ENCODE measurements at regions not wholly inside any gene's neighbourhood (a gene's known extent, or its start where the extent isn't known, plus 50 kb on each side); places are given as distances from the start of the nearest gene placed in this dataset.

DNA sequence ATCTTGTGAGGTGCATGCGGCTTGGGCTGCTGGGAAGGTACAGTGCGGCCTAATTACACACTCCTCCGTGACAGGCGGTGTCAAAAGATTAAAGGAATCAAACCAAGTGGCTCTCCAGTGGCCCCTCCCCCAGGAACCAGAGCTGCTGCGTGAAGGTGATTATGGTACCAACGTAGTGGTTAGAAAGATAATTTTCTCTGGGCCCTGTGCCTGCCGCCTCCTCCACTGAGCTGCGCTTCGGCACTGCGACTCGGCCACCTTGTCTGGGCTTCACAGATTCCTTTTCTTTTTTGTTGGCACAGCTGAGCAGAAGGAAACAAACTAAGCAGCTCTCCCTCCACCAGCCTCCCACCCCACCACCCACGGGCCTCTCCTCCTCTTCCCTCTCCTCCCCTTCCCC, 113.2 kb upstream of the SDK2 start:
- Histone ChIP-seq H3K9me3 (ENCODE audit: control insufficient read depth in 1 of 2, insufficient read depth in 1 of 2, low read length in 2 of 2) (peaks cover 0 to 11% of the 10 kb centered on the region in 2 experiments), H3K27me3 (ENCODE audit: control insufficient read depth in 1 of 2, insufficient read depth in 2 of 2, low read length in 2 of 2) (no peaks in the 10 kb centered on the region), H3K4me3 (ENCODE audit: low read length) (no peak overlapping the region), H3K4me1 (ENCODE audit: insufficient read depth, low read length) (peaks cover 14% of the 10 kb centered on the region), H3K27ac (ENCODE audit: low read depth in 1 of 2, low read length in 2 of 2) (no peak overlapping the region), H3K36me3 (ENCODE audit: insufficient read depth, low read length) (no peaks in the 10 kb centered on the region)
- TF ChIP-seq, protein P1, sequence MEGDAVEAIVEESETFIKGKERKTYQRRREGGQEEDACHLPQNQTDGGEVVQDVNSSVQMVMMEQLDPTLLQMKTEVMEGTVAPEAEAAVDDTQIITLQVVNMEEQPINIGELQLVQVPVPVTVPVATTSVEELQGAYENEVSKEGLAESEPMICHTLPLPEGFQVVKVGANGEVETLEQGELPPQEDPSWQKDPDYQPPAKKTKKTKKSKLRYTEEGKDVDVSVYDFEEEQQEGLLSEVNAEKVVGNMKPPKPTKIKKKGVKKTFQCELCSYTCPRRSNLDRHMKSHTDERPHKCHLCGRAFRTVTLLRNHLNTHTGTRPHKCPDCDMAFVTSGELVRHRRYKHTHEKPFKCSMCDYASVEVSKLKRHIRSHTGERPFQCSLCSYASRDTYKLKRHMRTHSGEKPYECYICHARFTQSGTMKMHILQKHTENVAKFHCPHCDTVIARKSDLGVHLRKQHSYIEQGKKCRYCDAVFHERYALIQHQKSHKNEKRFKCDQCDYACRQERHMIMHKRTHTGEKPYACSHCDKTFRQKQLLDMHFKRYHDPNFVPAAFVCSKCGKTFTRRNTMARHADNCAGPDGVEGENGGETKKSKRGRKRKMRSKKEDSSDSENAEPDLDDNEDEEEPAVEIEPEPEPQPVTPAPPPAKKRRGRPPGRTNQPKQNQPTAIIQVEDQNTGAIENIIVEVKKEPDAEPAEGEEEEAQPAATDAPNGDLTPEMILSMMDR (IDR thresholded peaks at IDR 0.05) = no peak
- H3K27me3 Mint-ChIP-seq = no peaks in the 10 kb centered on the region
- ATAC-seq (ENCODE audit: poor library complexity) (peak; percentile 32), DNase-seq (no peak)
- no peaks in the 10 kb centered on the region for H3K36me3 Mint-ChIP-seq (ENCODE audit: low read depth)
- intact Hi-C loops (cut with DNase I, micrococcal nuclease) = no loop called here
- H3K9me3 Mint-ChIP-seq = no peaks in the 10 kb centered on the region
- H3K4me1 Mint-ChIP-seq (ENCODE audit: low read depth) = peaks cover 30% of the 10 kb centered on the region
- no peak overlapping the region for H3K27ac Mint-ChIP-seq
- POLR2A ChIA-PET = interaction anchor here (1.2 kb wide), 1 partner anchor 70 kb away, joined by 3 read pairs; no protein-coding TSS in a partner anchor
- CTCF ChIA-PET = no interaction called here
- H3K4me3 Mint-ChIP-seq = no peak overlapping the region

DNA sequence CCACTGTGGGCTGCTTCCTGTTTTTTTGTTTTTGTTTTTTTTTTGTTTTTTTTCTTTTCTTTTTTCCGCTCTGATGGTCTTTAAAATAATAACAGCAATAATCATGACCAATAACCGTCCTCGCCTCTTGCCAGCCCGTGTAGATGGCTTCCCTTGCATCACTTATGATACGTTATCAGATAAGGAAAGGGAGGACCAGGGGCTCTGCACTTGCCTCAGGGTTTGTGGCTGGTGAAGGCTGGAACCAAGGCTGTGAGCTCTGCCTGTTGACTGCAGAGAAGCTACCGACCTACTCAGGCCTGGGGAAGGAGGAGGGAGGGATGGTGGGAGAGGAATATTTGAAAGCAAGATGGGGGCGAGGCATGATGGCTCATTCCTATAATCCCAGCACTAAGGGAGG, 114.0 kb upstream of the SDK2 start:
- Histone ChIP-seq H3K36me3 (ENCODE audit: insufficient read depth, low read length) (no peaks in the 10 kb centered on the region), H3K27ac (ENCODE audit: low read depth in 1 of 2, low read length in 2 of 2) (no peak overlapping the region), H3K4me3 (ENCODE audit: low read length) (no peak overlapping the region), H3K4me1 (ENCODE audit: insufficient read depth, low read length) (peaks cover 14% of the 10 kb centered on the region), H3K9me3 (ENCODE audit: control insufficient read depth in 1 of 2, insufficient read depth in 1 of 2, low read length in 2 of 2) (peaks cover 0 to 11% of the 10 kb centered on the region in 2 experiments), H3K27me3 (ENCODE audit: control insufficient read depth in 1 of 2, insufficient read depth in 2 of 2, low read length in 2 of 2) (no peaks in the 10 kb centered on the region)
- Mint-ChIP-seq H3K27me3 (no peaks in the 10 kb centered on the region), H3K9me3 (no peaks in the 10 kb centered on the region), H3K27ac (peak overlapping the region; percentile 82), H3K36me3 (ENCODE audit: low read depth) (no peaks in the 10 kb centered on the region), H3K4me3 (no peak overlapping the region), H3K4me1 (ENCODE audit: low read depth) (peaks cover 30% of the 10 kb centered on the region)
- ChIA-PET CTCF (interaction anchor here (0.7 kb wide), 1 partner anchor 329 kb away, joined by 3 read pairs; no protein-coding TSS in a partner anchor), POLR2A (interaction anchor here (1.4 kb wide), 1 partner anchor 36 kb away, joined by 4 read pairs; no protein-coding TSS in a partner anchor)
- intact Hi-C loops (cut with DNase I, micrococcal nuclease) = no loop called here
- TF ChIP-seq, protein P1 (IDR thresholded peaks at IDR 0.05) = no peak
- ATAC-seq (ENCODE audit: poor library complexity) = no peak
- no peak for DNase-seq

DNA sequence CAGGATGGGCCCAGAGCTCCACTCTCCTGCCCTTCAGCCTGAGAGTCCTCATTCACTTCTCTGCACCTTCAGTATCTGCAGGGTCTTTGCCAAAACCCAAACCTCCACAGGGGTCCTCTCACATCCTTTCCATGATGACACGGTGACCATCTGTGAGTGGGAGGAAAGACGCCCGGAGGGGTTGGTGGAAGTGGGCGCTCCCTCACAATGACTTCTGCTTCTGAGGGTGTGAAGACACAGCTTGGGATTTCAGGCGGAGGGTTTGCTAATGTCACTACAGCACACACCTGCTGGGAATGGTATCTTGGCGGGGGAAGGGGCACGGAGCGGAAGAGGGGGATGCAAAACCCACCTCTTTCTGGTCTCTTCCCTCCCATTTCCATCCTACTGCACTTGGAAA, 115.1 kb upstream of the SDK2 start:
- Mint-ChIP-seq H3K27ac (peak overlapping the region; percentile 24), H3K4me1 (ENCODE audit: low read depth) (peaks cover 30% of the 10 kb centered on the region), H3K9me3 (no peaks in the 10 kb centered on the region), H3K4me3 (no peak overlapping the region), H3K36me3 (ENCODE audit: low read depth) (no peaks in the 10 kb centered on the region), H3K27me3 (no peaks in the 10 kb centered on the region)
- ChIA-PET CTCF (no interaction called here), POLR2A (interaction anchor here (1.4 kb wide), 1 partner anchor 37 kb away, joined by 4 read pairs; no protein-coding TSS in a partner anchor)
- intact Hi-C loops (cut with DNase I, micrococcal nuclease) = no loop called here
- Histone ChIP-seq H3K36me3 (ENCODE audit: insufficient read depth, low read length) (no peaks in the 10 kb centered on the region), H3K4me3 (ENCODE audit: low read length) (no peak overlapping the region), H3K27me3 (ENCODE audit: control insufficient read depth in 1 of 2, insufficient read depth in 2 of 2, low read length in 2 of 2) (no peaks in the 10 kb centered on the region), H3K27ac (ENCODE audit: low read depth in 1 of 2, low read length in 2 of 2) (no peak overlapping the region), H3K9me3 (ENCODE audit: control insufficient read depth in 1 of 2, insufficient read depth in 1 of 2, low read length in 2 of 2) (peaks cover 0 to 11% of the 10 kb centered on the region in 2 experiments), H3K4me1 (ENCODE audit: insufficient read depth, low read length) (peaks cover 14% of the 10 kb centered on the region)
- TF ChIP-seq, protein P1 (IDR thresholded peaks at IDR 0.05) = no peak
- DNase-seq (no peak), ATAC-seq (ENCODE audit: poor library complexity) (no peak)

Data from CD4-positive, alpha-beta T cell (primary cell).